ENCODE measurements at regions not wholly inside any gene's neighbourhood (a gene's known extent, or its start where the extent isn't known, plus 50 kb on each side); places are given as distances from the start of the nearest gene placed in this dataset.
"Not testable (repeated sequence)": the region's sequence is repeated elsewhere in the genome, so short reads cannot be mapped to it uniquely, and the experiment has no call there.

DNA sequence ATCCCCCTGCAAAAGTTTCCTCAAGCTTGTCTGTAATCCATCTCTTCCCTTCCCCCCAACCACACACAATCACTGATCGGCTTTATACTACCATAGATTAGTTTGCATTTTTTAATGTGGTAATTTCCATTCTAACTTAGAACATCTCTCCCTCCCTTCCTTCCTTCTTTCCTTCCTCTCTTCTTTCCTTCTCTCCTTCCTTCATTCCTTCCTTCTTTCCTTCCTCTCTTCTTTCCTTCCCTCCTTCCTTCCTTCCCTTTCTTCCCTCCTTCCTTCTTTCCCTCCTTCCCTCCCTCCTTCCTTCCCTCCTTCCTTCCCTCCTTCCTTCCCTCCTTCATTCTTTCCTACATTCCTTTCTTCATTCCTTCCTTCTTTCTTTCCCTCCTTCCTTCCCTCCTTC, 166.2 kb upstream of the MSX2 start:
- DNase-seq (ENCODE audit: low spot score): no peak

DNA sequence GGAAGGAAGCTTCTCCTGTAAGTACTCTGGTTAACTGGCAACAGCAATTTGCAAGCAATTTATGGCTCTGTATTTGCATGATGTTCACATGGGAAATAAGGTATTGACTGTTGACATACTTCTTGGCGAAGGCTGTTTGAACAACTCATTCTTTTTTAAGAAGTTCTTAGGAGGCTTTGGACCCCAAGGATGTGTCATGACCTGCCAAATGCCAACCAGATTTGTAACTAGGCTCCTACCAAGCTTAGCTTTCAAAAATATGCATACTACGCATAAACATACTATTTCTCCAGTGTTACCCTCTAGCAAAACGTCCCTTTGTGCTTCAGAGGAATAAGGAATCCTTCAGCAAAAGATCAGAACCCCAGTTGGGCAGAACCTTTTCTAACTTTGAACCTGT, 165.2 kb upstream of the MSX2 start:
- DNase-seq (ENCODE audit: low spot score): no peak

- DNase-seq (ENCODE audit: low spot score): no peak
These were observed 164.8 kb upstream of the MSX2 start for GRCh38 chr5:174559566-174560090.

- DNase-seq (ENCODE audit: low spot score): no peak
These were observed 163.5 kb upstream of the MSX2 start for GRCh38 chr5:174560861-174561260.

DNA sequence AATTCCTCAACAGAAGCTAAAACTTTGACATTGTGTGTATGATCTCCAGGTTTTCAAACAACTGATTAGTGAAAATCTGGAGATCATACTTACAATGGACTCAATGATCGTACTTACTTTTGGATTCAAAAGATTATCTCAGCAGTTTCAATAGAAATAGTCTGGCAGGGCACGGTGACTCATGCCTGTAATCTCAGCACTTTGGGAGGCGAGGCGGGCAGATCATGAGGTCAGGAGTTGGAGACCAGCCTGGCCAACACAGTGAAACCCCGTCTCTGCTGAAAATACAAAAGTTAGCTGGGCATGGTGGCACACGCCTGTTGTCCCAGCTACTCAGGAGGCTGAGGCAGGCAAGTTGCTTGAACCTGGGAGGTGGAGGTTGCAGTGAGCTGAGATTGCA, 161.3 kb upstream of the MSX2 start:
- not testable (repeated sequence) for DNase-seq (ENCODE audit: low spot score)

DNA sequence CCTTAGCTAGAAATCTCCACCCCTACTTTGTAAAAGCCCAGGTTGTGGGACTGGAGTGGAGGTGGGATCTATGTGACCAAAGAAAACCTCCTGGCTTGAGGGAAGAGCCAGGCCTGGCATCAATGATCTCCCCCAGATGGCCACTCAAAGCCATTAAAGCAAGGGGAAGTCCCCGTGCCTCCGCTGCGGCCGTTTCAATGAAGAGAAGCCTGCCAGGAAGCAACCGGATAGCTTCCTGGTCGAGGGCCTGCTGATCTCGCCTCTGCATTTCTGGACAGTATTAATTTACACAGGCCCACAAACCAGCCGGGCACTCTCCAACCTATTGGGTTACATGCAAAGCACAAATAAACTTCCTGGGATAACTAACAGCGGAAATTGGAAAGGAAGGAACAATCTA, 160.5 kb upstream of the MSX2 start:
- no peak for DNase-seq (ENCODE audit: low spot score)

DNA sequence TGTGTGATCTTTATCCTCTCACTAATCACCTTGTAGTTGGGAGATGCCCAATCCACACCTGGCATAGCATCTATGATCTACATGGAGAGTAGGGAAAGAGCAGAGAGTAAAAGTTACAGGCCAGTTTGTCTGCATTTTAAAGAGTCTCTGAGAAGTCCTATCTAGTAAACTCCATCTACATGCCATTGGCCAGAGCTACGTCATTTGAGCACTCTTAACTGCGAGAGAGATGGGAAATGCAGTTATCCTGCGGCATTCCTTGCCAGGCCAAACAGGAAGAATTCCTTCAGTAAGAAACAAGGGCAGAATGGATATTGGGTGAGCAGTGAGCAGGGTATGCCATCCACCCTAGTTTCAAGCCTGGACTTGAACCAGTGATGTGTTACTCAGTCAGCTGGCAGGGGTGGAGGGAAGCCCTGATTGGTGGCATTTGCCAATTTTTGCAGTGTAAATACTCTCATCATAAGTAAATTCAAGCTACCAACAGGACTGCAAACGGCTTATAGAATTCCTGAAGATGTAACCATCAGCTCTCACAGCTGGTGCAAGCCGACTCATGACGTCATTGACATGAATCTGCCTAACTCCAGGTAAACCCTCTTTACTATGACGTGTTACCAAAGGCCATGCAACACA, 156.8 kb upstream of the MSX2 start:
- no peak for DNase-seq (ENCODE audit: low spot score)

GRCh38 chr5:174570662-174571061, 153.7 kb upstream of the MSX2 start:
- DNase-seq (ENCODE audit: low spot score): no peak

GRCh38 chr5:174571662-174572397, 152.6 kb upstream of the MSX2 start:
- DNase-seq (ENCODE audit: low spot score): no peak

- DNase-seq (ENCODE audit: low spot score): no peak
These were observed 151.8 kb upstream of the MSX2 start for GRCh38 chr5:174572591-174572990.

GRCh38 chr5:174573221-174573994, 151.0 kb upstream of the MSX2 start:
- DNase-seq (ENCODE audit: low spot score): no peak

DNA sequence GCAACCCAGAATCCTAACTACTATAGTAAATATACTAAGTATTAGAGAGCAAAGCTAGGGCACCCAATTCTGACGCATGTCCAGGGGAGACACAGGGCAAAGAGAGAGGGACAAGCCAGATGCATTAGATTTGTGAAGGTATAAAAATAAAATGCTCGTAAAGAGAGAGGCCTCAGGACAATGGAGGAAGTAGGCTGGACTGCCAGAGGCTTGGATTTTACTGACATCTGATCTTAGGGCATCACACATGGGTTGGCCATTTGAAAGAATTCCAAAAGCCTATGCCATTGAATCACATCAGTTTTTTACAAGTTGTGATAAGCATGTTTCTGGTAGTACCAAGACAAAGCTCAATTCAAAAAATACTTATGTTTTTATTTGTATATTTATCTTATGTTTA, 149.3 kb upstream of the MSX2 start:
- no peak for DNase-seq (ENCODE audit: low spot score)

GRCh38 chr5:174576042-174576441, 148.3 kb upstream of the MSX2 start:
- no peak for DNase-seq (ENCODE audit: low spot score)

GRCh38 chr5:174581479-174581878, 142.9 kb upstream of the MSX2 start:
- DNase-seq (ENCODE audit: low spot score): no peak

GRCh38 chr5:174581894-174582293, 142.5 kb upstream of the MSX2 start:
- DNase-seq (ENCODE audit: low spot score): no peak

DNA sequence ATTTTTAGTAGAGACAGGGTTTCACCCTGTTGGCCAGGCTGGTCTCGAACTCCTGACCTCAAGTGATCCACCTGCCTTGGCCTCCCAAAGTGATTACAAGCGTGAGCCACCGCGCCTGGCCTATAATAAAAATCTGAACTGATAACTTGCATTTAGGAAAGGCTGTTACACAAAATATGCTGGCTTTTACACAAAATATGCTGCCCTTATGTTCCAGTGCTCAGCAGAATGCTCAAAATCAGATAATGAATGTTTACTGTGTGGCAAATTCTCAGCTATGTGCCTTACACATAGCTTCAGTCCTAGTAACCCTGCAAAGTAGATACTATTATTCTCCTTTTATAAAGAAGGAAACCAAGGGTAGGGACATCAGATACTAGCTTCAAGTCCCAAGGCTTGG, 141.3 kb upstream of the MSX2 start:
- no peak for DNase-seq (ENCODE audit: low spot score)

DNA sequence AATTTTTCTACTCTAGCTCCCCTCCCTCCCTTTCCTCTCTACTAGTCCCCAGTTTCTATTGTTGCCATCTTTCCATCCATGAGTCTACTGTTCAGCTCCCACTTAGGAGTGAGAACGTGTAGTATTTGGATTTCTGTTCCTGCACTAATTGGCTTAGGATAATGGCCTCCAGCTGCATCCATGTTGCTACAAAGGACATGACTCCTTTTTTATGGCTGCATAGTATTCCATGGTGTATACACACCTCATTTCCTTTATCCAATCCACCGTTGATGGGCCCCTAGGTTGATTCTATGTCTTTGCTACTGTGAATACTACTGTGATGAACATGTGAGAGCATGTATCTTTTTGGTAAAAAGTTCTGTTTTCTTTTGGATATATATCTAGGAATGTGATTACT, 138.9 kb upstream of the MSX2 start:
- no peak for DNase-seq (ENCODE audit: low spot score)

GRCh38 chr5:174586163-174586562, 138.2 kb upstream of the MSX2 start:
- not testable (repeated sequence) for DNase-seq (ENCODE audit: low spot score)

GRCh38 chr5:174589011-174589410, 135.4 kb upstream of the MSX2 start:
- DNase-seq (ENCODE audit: low spot score): no peak

GRCh38 chr5:174589599-174589998, 134.8 kb upstream of the MSX2 start:
- DNase-seq (ENCODE audit: low spot score): no peak

DNA sequence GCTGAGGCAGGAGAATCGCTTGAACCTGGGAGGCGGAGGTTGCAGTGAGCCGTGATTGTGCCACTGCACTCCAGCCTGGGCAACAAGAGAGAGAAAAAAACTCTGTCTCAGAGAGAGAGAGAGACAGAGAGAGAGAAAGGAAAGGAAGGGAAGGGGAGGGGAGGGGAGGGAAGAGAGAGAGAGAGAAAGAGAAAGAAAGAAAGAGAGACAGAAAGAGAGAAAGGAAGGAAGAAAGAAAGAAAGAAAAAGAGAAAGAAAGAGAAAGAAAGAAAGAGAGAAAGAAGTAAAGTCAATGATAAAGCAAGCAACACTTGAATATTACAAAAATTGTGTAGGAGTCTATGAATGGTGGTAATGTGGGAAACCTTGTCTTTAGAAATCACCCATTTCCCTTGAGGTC, 133.6 kb upstream of the MSX2 start:
- no peak for DNase-seq (ENCODE audit: low spot score)

DNA sequence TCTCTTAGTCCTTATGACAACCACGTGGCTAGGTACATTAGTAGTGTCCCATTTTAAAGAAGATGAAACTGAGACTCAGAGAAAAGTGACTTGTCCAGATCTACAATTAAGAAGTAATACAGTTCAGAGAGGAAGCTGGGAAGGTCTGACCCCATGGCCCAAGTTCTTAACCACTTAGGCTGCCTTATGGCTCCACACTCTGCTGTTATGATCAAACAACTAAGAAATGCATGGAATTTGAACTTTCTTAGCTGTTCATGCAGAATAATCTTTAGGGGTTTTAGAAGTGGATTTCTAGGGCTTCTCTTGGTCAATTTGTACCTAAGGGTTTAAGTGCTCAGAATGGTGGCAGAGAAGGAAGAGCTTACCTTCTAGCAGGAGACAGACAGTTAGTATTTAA, 128.0 kb upstream of the MSX2 start:
- DNase-seq (ENCODE audit: low spot score): no peak

GRCh38 chr5:174599992-174600391, 124.4 kb upstream of the MSX2 start:
- no peak for DNase-seq (ENCODE audit: low spot score)
